H9 (cell line): ENCODE measurements at regions not wholly inside any gene's neighbourhood (a gene's known extent, or its start where the extent isn't known, plus 50 kb on each side); places are given as distances from the start of the nearest gene placed in this dataset.

ENCODE experiments used
- DNase-seq: peaks from one replicate; pipeline ENCODE4 v3.0.0-alpha.2; 2017
- H2AFZ ChIP-seq: one replicate; pipeline ENCODE4 v1.6.1; 2013; ENCODE audit warnings: mild to moderate bottlenecking, low read length, control low read depth, moderate library complexity
- H2AK5ac ChIP-seq: 2 replicates; pipeline ENCODE4 v1.6.1; 2013; ENCODE audit warnings: low read length, control low read depth, mixed read lengths; ENCODE audit not compliant: insufficient read length
- H2BK120ac ChIP-seq: one replicate; pipeline ENCODE4 v1.6.1; 2013; ENCODE audit warnings: low read depth, mild to moderate bottlenecking, low read length, control low read depth, inconsistent platforms; ENCODE audit not compliant: poor library complexity, severe bottlenecking
- H2BK12ac ChIP-seq: 2 replicates; pipeline ENCODE4 v1.6.1; 2013; ENCODE audit warnings: low read length, control low read depth, mixed read lengths, low read depth; ENCODE audit not compliant: insufficient read length
- H2BK15ac ChIP-seq: 2 replicates; pipeline ENCODE4 v1.6.1; 2013; ENCODE audit warnings: low read depth, low read length, control low read depth
- H2BK20ac ChIP-seq: one replicate; pipeline ENCODE4 v1.6.1; 2013; ENCODE audit warnings: low read depth, mild to moderate bottlenecking, low read length, control low read depth, inconsistent platforms; ENCODE audit not compliant: poor library complexity, severe bottlenecking
- H2BK5ac ChIP-seq: 2 replicates; pipeline ENCODE4 v1.6.1; 2013; ENCODE audit warnings: low read length, control low read depth, mixed read lengths; ENCODE audit not compliant: insufficient read length
- H3K14ac ChIP-seq: 2 replicates; pipeline ENCODE4 v1.6.1; 2013; ENCODE audit warnings: low read length, control low read depth; ENCODE audit not compliant: insufficient read depth
- H3K18ac ChIP-seq: 2 replicates; pipeline ENCODE4 v1.6.1; 2013; ENCODE audit warnings: low read depth, mild to moderate bottlenecking, mixed read lengths, low read length, control low read depth; ENCODE audit not compliant: insufficient read length
- H3K23ac ChIP-seq: 2 replicates; pipeline ENCODE4 v1.6.1; 2013; ENCODE audit warnings: low read length, control low read depth, mixed read lengths, low read depth; ENCODE audit not compliant: insufficient read length
- H3K23me2 ChIP-seq: 2 replicates; pipeline ENCODE4 v1.6.1; 2013; ENCODE audit warnings: low read depth, mild to moderate bottlenecking, mixed read lengths, low read length, control low read depth; ENCODE audit not compliant: insufficient read length, poor library complexity, severe bottlenecking
- H3K27ac ChIP-seq: 2 replicates; pipeline ENCODE4 v1.5.1; 2013; ENCODE audit warnings: low read length, control low read depth, mixed read lengths, low read depth; ENCODE audit not compliant: insufficient read length
- H3K27me3 ChIP-seq: 2 replicates; pipeline ENCODE4 v1.6.1; 2013; ENCODE audit warnings: low read length, control low read depth, inconsistent platforms; ENCODE audit not compliant: insufficient read depth
- H3K4ac ChIP-seq: 2 replicates; pipeline ENCODE4 v1.6.1; 2013; ENCODE audit warnings: low read depth, mild to moderate bottlenecking, control low read depth, inconsistent platforms, low read length, moderate library complexity
- H3K4me1 ChIP-seq: 2 replicates; pipeline ENCODE4 v1.6.1; 2013; ENCODE audit warnings: low read length, control low read depth, inconsistent platforms; ENCODE audit not compliant: insufficient read depth
- H3K4me2 ChIP-seq: 2 replicates; pipeline ENCODE4 v1.6.1; 2013; ENCODE audit warnings: low read length, control low read depth, mixed read lengths; ENCODE audit not compliant: insufficient read length, insufficient read depth
- H3K56ac ChIP-seq: 2 replicates; pipeline ENCODE4 v1.6.1; 2013; ENCODE audit warnings: low read depth, mild to moderate bottlenecking, mixed read lengths, low read length, control low read depth; ENCODE audit not compliant: insufficient read length
- H3K79me1 ChIP-seq: 2 replicates; pipeline ENCODE4 v1.6.1; 2013; ENCODE audit warnings: low read depth, mild to moderate bottlenecking, moderate library complexity, low read length, control low read depth, inconsistent platforms; ENCODE audit not compliant: insufficient read depth, poor library complexity, severe bottlenecking
- H3K79me2 ChIP-seq: 2 replicates; pipeline ENCODE4 v1.6.1; 2013; ENCODE audit warnings: low read length, control low read depth, inconsistent platforms; ENCODE audit not compliant: insufficient read depth
- H3K9ac ChIP-seq: 2 replicates; pipeline ENCODE4 v1.6.1; 2013; ENCODE audit warnings: low read length, control low read depth, mixed read lengths; ENCODE audit not compliant: insufficient read length; ENCODE audit errors: extremely low read depth
- H3K9me3 ChIP-seq: one replicate; pipeline ENCODE4 v1.6.1; 2013; ENCODE audit warnings: low read depth, low read length, inconsistent platforms; ENCODE audit not compliant: control insufficient read depth
- H3T11ph ChIP-seq: one replicate; pipeline ENCODE4 v1.6.1; 2013; ENCODE audit warnings: mild to moderate bottlenecking, low read length, control low read depth, inconsistent platforms
- H4K20me1 ChIP-seq: one replicate; pipeline ENCODE4 v1.6.1; 2013; ENCODE audit not compliant: control insufficient read depth, insufficient read length, insufficient read depth
- H4K5ac ChIP-seq: 2 replicates; pipeline ENCODE4 v1.6.1; 2013; ENCODE audit warnings: low read depth, mild to moderate bottlenecking, mixed read lengths, low read length, control low read depth; ENCODE audit not compliant: insufficient read length
- H4K8ac ChIP-seq: replicated peaks from 2 replicates; pipeline ENCODE4 v1.6.1; 2013; ENCODE audit warnings: low read length, control low read depth, mixed read lengths, low read depth; ENCODE audit not compliant: insufficient read length
- H4K91ac ChIP-seq: 2 replicates; pipeline ENCODE4 v1.6.1; 2013; ENCODE audit warnings: low read depth, mild to moderate bottlenecking, moderate library complexity, mixed read lengths, low read length, control low read depth; ENCODE audit not compliant: insufficient read length
- H3K27ac Mint-ChIP-seq, 3 experiments: 2 replicates in 2 of 3; 3 replicates in 1 of 3; pipeline ENCODE4 v1.8.0; 2020 to 2021; ENCODE audit warnings: mixed read lengths in 3 of 3, mild to moderate bottlenecking in 1 of 3, moderate library complexity in 1 of 3
- H3K27me3 Mint-ChIP-seq: 2 replicates; pipeline ENCODE4 v1.8.0; 2021; ENCODE audit warnings: low read depth, mild to moderate bottlenecking, moderate library complexity, mixed read lengths
- H3K36me3 Mint-ChIP-seq, 3 experiments: 2 replicates in 2 of 3; 3 replicates in 1 of 3; pipeline ENCODE4 v1.8.0; 2020 to 2021; ENCODE audit warnings: low read depth in 3 of 3, mixed read lengths in 3 of 3; ENCODE audit not compliant: insufficient read depth in 1 of 3
- H3K4me1 Mint-ChIP-seq, 2 experiments: 2 replicates each; pipeline ENCODE4 v1.8.0; 2020; ENCODE audit warnings: mixed read lengths in 2 of 2
- H3K4me3 Mint-ChIP-seq, 2 experiments: 2 replicates in 1 of 2; 3 replicates in 1 of 2; pipeline ENCODE4 v1.8.0; 2020 to 2021; ENCODE audit warnings: mild to moderate bottlenecking in 2 of 2, mixed read lengths in 2 of 2, moderate library complexity in 1 of 2
- H3K9me3 Mint-ChIP-seq, 2 experiments: 2 replicates in 1 of 2; 3 replicates in 1 of 2; pipeline ENCODE4 v1.8.0; 2020; ENCODE audit warnings: mild to moderate bottlenecking in 2 of 2, mixed read lengths in 2 of 2, moderate library complexity in 1 of 2
- CTCF ChIP-seq: fragments of 200-600 bp; sonication (generic); conservative IDR thresholded peaks from 3 replicates; pipeline ENCODE4 v1.8.0; 2021; ENCODE audit warnings: antibody characterized with exemption, mild to moderate bottlenecking
- WGBS: extraction: QIAGEN DNeasy Blood & Tissue Kit; methylation state at CpG from one replicate; pipeline ENCODE4 v1.1.7; 2013; ENCODE audit warnings: missing lambda C conversion rate, low lambda C conversion rate, mixed read lengths; ENCODE audit not compliant: insufficient read length; ENCODE audit errors: extremely low coverage; 5-methylcytosine and 5-hydroxymethylcytosine counted together

GRCh38 chr6:45815466-45816125, 200.1 kb downstream of the CLIC5 start:
- H3T11ph ChIP-seq = no peak overlapping the region
- no peaks in the 10 kb centered on the region for H3K4me1 ChIP-seq
- no CpG with 5 or more reads among the region's 13 CpGs for WGBS
- no peak overlapping the region for H3K9ac ChIP-seq
- H3K23ac ChIP-seq = no peak overlapping the region
- no peak overlapping the region for H2BK20ac ChIP-seq
- H4K20me1 ChIP-seq = no peaks in the 10 kb centered on the region
- H2BK5ac ChIP-seq = no peak overlapping the region
- Mint-ChIP-seq H3K9me3 (no peaks in the 10 kb centered on the region), H3K36me3 (0 out of 7 replicates have a peak, but pooled peaks cover 0 to 4% (median 0%) of the 10 kb centered on the region in 3 experiments), H3K27me3 (no peaks in the 10 kb centered on the region), H3K27ac (no peak overlapping the region), H3K4me3 (no peak overlapping the region), H3K4me1 (no peaks in the 10 kb centered on the region)
- H3K9me3 ChIP-seq = no peaks in the 10 kb centered on the region
- H3K27ac ChIP-seq = no peak overlapping the region
- no peak for DNase-seq
- H3K4ac ChIP-seq = no peak overlapping the region
- no peaks in the 10 kb centered on the region for H3K79me2 ChIP-seq
- H4K91ac ChIP-seq = no peak overlapping the region
- no peak overlapping the region for H2AFZ ChIP-seq
- H3K4me2 ChIP-seq = no peak overlapping the region
- no peak overlapping the region for H2BK12ac ChIP-seq
- no peak overlapping the region for H4K8ac ChIP-seq
- no peaks in the 10 kb centered on the region for H3K27me3 ChIP-seq
- no peak for TF ChIP-seq CTCF
- no peak overlapping the region for H3K14ac ChIP-seq
- no peak overlapping the region for H3K18ac ChIP-seq
- no peak overlapping the region for H2BK120ac ChIP-seq
- no peak overlapping the region for H2BK15ac ChIP-seq
- H3K79me1 ChIP-seq = no peaks in the 10 kb centered on the region
- no peak overlapping the region for H4K5ac ChIP-seq
- H3K23me2 ChIP-seq = no peaks in the 10 kb centered on the region
- H3K56ac ChIP-seq = no peak overlapping the region
- H2AK5ac ChIP-seq = no peak overlapping the region
